Activated naive CD8-positive, alpha-beta T cell treated with anti-CD3 and anti-CD28 coated beads, Interleukin-2, amount 50 U/mL, for 24 hours (primary cell): ENCODE measurements at regions not wholly inside any gene's neighbourhood (a gene's known extent, or its start where the extent isn't known, plus 50 kb on each side); places are given as distances from the start of the nearest gene placed in this dataset.
"Not testable (repeated sequence)": the region's sequence is repeated elsewhere in the genome, so short reads cannot be mapped to it uniquely, and the experiment has no call there.

Experiments
- ATAC-seq: fragments of 150-1000 bp; cut with Tn5 transposase; one replicate; pipeline ENCODE4 v1.10.0; 2021
- DNase-seq: peaks from one replicate; pipeline ENCODE4 v3.0.0; 2021
- H3K27ac Mint-ChIP-seq: one replicate; pipeline ENCODE4 v1.8.0; 2021; ENCODE audit warnings: mild to moderate bottlenecking, mixed read lengths
- H3K27me3 Mint-ChIP-seq: one replicate; pipeline ENCODE4 v1.8.0; 2021; ENCODE audit warnings: mixed read lengths
- H3K36me3 Mint-ChIP-seq: one replicate; pipeline ENCODE4 v1.8.0; 2021; ENCODE audit warnings: low read depth, mixed read lengths
- H3K4me1 Mint-ChIP-seq: one replicate; pipeline ENCODE4 v1.8.0; 2021; ENCODE audit warnings: mixed read lengths
- H3K4me3 Mint-ChIP-seq: one replicate; pipeline ENCODE4 v1.8.0; 2021; ENCODE audit warnings: mild to moderate bottlenecking, moderate library complexity, mixed read lengths
- H3K9me3 Mint-ChIP-seq: one replicate; pipeline ENCODE4 v1.8.0; 2021; ENCODE audit warnings: mixed read lengths

DNA sequence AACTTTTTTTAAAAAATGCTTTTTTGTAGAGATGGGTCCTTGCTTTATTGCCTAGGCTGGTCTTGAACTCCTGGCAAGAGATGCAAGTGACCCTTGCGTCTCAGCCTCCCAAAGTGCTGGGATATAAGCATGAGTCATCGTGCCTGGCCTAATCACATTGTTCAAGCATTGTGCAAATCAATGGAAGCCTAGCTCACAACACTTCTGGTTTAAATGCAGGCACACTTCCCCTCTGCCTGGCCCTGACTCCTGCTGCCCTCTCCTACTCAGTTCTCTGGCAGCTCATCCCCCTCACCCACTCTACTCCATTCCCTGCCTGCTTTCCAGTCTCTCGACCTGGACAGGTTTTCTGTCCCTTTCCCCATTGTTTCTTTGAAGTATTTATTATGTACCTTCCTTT lies 288.1 kb upstream of the PLGLB1 start:
- not testable (repeated sequence) for DNase-seq, H3K9me3 Mint-ChIP-seq, ATAC-seq, H3K4me3 Mint-ChIP-seq, H3K36me3 Mint-ChIP-seq, H3K27ac Mint-ChIP-seq, H3K27me3 Mint-ChIP-seq
- H3K4me1 Mint-ChIP-seq, result peaks cover 22% of the 10 kb centered on the region

- not testable (repeated sequence) for H3K27ac Mint-ChIP-seq, DNase-seq, H3K9me3 Mint-ChIP-seq, H3K4me3 Mint-ChIP-seq, H3K27me3 Mint-ChIP-seq, H3K36me3 Mint-ChIP-seq
- H3K4me1 Mint-ChIP-seq, result peaks cover 24% of the 10 kb centered on the region
- peak; percentile 49 for ATAC-seq
These were observed 290.3 kb upstream of the PLGLB1 start for GRCh38 chr2:87311896-87312441.

GRCh38 chr2:87314622-87315021 lies 293.0 kb upstream of the PLGLB1 start:
- not testable (repeated sequence) for DNase-seq, H3K4me3 Mint-ChIP-seq, H3K9me3 Mint-ChIP-seq, H3K27ac Mint-ChIP-seq, H3K27me3 Mint-ChIP-seq, H3K36me3 Mint-ChIP-seq
- H3K4me1 Mint-ChIP-seq, result peaks cover 24% of the 10 kb centered on the region
- peak; percentile 63 for ATAC-seq

DNA sequence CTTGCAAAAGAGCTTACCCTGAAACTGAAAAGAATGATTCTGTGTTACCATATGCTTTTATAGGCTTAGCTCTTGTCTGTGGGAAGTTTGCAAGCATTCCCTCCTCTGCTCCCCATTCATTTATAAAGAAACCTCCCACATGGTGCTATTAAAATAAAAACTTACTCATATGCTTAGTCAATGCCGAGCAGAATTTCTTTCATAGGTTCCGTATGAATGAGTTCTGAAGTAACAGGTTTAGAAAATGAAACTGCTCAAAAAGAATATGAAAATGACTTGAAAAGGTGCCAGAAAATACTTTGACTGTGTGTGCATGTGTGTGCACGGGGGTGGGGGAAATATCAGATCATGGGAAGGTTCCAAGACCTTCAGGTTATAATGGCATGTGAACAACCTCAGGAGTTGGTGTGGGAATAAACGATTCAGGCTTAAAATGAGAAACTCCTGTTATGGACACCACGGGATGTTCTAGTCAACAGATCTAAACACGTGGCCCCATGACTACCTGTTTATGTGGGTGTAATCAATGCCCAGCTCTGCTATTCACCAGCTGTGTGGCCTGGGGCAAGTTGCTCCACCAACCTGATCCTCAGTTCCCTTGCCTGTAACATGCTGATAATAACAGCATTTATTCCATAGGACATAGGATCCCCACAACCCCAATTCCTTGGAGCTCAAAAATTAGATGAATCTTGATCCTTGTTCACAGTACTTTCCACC lies 293.7 kb upstream of the PLGLB1 start:
- peaks cover 24% of the 10 kb centered on the region for H3K4me1 Mint-ChIP-seq
- ATAC-seq (peak; percentile 81), DNase-seq (peak; percentile 18)
- H3K27ac Mint-ChIP-seq, H3K27me3 Mint-ChIP-seq, H3K36me3 Mint-ChIP-seq, H3K4me3 Mint-ChIP-seq, H3K9me3 Mint-ChIP-seq: not testable (repeated sequence)

- not testable (repeated sequence) for H3K36me3 Mint-ChIP-seq
These were observed 295.5 kb upstream of the PLGLB1 start for GRCh38 chr2:87317193-87317592.

DNA sequence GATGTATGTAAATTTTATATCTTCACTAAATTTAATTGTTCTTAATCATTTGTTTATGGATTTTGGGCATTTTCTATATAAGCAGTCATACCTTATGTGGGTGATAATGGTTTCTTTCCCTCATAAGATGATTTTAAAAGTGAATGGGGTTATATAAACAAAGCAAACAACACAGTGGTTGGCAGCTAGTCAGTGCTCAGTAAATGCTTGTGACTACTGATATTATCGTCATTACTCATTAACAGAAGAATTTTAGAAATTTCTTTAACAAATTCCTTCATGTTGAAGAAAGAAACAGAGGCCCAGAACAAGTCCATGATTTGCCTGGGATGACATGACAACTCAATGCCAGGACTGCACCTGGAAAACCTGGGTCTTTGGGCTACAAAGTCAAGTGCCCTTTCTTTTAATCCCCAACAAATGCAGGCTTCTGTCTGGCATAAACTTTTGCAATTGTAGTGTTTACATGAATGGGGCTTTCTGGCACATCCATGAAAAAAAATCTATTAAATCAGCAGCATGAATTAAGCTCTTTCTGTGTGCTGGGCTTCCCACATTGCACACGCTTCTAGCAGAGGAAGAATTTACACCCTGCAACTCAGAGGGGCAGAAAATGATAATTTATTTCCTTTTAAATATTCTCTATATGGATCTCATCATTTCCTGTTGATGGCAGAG lies 297.3 kb upstream of the PLGLB1 start:
- not testable (repeated sequence) for H3K27me3 Mint-ChIP-seq, H3K9me3 Mint-ChIP-seq, H3K27ac Mint-ChIP-seq, H3K4me3 Mint-ChIP-seq, H3K36me3 Mint-ChIP-seq, DNase-seq, ATAC-seq
- H3K4me1 Mint-ChIP-seq, result peaks cover 14% of the 10 kb centered on the region

More at GRCh38 chr2:87317193-87317592, 295.5 kb upstream of the PLGLB1 start:
- H3K4me3 Mint-ChIP-seq, DNase-seq, ATAC-seq, H3K27me3 Mint-ChIP-seq, H3K27ac Mint-ChIP-seq, H3K9me3 Mint-ChIP-seq: not testable (repeated sequence)
- H3K4me1 Mint-ChIP-seq, result peaks cover 21% of the 10 kb centered on the region

DNA sequence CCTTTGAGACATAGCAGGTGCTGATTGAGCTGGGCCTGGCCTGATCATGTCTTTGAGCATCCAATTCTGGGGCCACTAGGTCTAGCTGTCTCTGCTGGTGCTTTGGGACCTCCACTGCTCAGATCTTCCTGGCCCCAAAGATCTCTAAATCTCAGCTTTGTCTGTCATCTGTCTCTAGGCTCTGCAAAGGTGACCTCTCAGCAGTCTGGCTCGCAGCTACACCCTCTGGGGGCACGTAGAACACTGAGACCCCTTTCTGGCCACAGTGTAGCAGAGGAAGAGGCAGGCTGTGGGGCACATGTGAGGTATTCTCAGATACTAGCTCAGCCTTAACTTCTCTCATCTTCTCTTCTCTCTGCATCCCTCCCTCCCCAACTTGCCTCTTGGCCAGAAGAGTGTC lies 298.1 kb upstream of the PLGLB1 start:
- DNase-seq, H3K9me3 Mint-ChIP-seq, H3K27me3 Mint-ChIP-seq, H3K36me3 Mint-ChIP-seq, H3K4me3 Mint-ChIP-seq, H3K27ac Mint-ChIP-seq, ATAC-seq: not testable (repeated sequence)
- peaks cover 15% of the 10 kb centered on the region for H3K4me1 Mint-ChIP-seq

- H3K27me3 Mint-ChIP-seq, DNase-seq, H3K4me3 Mint-ChIP-seq, H3K9me3 Mint-ChIP-seq, H3K36me3 Mint-ChIP-seq, ATAC-seq, H3K27ac Mint-ChIP-seq: not testable (repeated sequence)
- H3K4me1 Mint-ChIP-seq, result peaks cover 19% of the 10 kb centered on the region
These were observed 299.6 kb upstream of the PLGLB1 start for GRCh38 chr2:87321201-87321600.

DNA sequence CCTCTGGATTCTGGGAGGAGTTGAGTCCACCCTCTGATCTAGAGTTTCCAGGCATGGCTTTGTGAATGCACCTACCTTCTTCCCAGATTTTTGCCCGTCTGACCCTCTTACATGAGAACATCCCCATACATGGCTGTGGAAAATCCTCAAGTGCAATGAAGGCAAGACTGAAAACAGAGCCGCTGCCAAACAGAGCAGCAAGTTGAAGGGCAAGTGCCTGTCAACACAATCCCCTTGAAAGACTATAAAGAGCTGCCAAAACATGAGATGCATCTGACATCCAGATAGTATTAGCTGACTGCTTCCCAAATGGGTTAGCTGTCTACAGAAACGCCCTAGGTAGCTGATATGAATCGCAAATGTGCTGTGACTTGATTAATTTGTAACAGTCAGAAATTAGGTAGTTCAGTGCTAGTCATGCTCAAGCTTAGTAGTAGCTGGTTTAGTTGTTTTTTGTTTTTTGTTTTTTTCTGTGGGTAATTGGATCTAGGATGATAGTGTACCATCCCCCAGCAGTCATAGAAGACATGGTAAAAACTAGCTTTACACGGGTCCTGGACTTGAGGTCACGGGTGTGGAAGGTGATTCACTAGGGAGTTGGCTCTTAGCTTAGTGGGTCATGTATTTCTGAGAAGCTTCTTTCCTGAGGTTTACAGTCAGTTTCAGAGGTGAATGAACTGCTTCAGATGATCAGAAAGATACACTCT lies 302.8 kb upstream of the PLGLB1 start:
- Mint-ChIP-seq H3K4me3 (peak overlapping the region; percentile 47), H3K27ac (peak overlapping the region; percentile 74), H3K4me1 (peaks cover 23% of the 10 kb centered on the region)
- not testable (repeated sequence) for DNase-seq, H3K9me3 Mint-ChIP-seq, H3K27me3 Mint-ChIP-seq, H3K36me3 Mint-ChIP-seq
- ATAC-seq, result peak; percentile 85

GRCh38 chr2:87325042-87325910 lies 303.6 kb upstream of the PLGLB1 start:
- H3K36me3 Mint-ChIP-seq, DNase-seq, H3K9me3 Mint-ChIP-seq, H3K27ac Mint-ChIP-seq, H3K4me3 Mint-ChIP-seq, H3K27me3 Mint-ChIP-seq: not testable (repeated sequence)
- ATAC-seq, result peak; percentile 68
- peaks cover 23% of the 10 kb centered on the region for H3K4me1 Mint-ChIP-seq

GRCh38 chr2:87325911-87326294 lies 304.3 kb upstream of the PLGLB1 start:
- not testable (repeated sequence) for H3K27me3 Mint-ChIP-seq, H3K36me3 Mint-ChIP-seq, H3K9me3 Mint-ChIP-seq, DNase-seq, ATAC-seq, H3K4me3 Mint-ChIP-seq, H3K27ac Mint-ChIP-seq
- peaks cover 23% of the 10 kb centered on the region for H3K4me1 Mint-ChIP-seq

GRCh38 chr2:87326754-87327153 lies 305.1 kb upstream of the PLGLB1 start:
- ATAC-seq, H3K27me3 Mint-ChIP-seq, DNase-seq, H3K9me3 Mint-ChIP-seq, H3K4me3 Mint-ChIP-seq, H3K36me3 Mint-ChIP-seq, H3K27ac Mint-ChIP-seq: not testable (repeated sequence)
- H3K4me1 Mint-ChIP-seq, result peaks cover 23% of the 10 kb centered on the region

DNA sequence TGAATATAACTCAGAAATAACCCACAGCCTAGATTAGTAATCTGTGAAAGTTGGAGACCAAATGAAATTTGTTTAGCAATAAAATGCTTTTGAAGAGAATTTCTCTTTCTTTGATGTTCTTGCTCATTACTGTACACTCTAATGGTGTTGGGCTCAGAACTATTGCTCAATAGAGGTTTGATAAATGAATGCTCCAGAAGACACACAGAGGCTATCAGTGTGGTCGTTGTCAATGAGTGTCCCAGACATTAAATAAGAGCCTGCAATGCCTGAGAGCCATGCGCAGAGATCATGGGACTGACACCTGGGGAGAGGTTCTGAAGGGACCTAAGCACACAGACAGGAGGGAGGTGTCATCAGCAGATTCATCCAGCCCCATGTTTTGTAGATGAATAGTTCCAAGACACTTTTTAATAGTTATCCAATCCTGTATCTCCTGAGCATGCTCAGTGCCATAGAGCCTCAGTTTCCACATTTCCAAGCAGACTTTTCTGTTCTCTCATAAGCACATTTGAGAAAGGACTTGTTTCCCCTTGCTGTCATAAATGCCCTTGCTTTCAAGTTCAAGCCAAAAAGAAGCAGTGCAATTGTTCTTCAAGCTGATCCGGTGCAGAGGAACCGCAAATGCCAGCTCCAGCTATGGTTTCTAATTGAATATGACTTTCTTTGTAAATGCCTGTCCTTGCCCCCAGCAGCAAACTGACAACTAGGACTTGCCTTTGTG lies 306.2 kb upstream of the PLGLB1 start:
- DNase-seq, H3K9me3 Mint-ChIP-seq, H3K27ac Mint-ChIP-seq, H3K27me3 Mint-ChIP-seq, H3K4me3 Mint-ChIP-seq, H3K36me3 Mint-ChIP-seq, ATAC-seq: not testable (repeated sequence)
- H3K4me1 Mint-ChIP-seq, result peaks cover 23% of the 10 kb centered on the region
